AG09309 (cell line): ENCODE measurements at regions not wholly inside any gene's neighbourhood (a gene's known extent, or its start where the extent isn't known, plus 50 kb on each side); places are given as distances from the start of the nearest gene placed in this dataset.

Experiments used
- DNase-seq: peaks from one replicate; pipeline ENCODE4 v3.0.0-alpha.2; 2010; ENCODE audit warnings: low read depth
- H3K4me3 ChIP-seq: 2 replicates; pipeline ENCODE4 v1.5.1; 2011; ENCODE audit warnings: mild to moderate bottlenecking, low read depth, low read length, moderate library complexity; ENCODE audit not compliant: control insufficient read depth
- TF ChIP-seq, protein P1 (sequence below): IDR thresholded peaks from 2 replicates; pipeline ENCODE4 v1.5.1; 2011; ENCODE audit warnings: mild to moderate bottlenecking, low read depth, low read length, inconsistent platforms; ENCODE audit not compliant: insufficient read depth, control insufficient read depth; ENCODE audit errors: missing control alignments

GRCh38 chr11:130779267-130779666 is 137.0 kb downstream of the SNX19 start:
- TF ChIP-seq, protein P1, sequence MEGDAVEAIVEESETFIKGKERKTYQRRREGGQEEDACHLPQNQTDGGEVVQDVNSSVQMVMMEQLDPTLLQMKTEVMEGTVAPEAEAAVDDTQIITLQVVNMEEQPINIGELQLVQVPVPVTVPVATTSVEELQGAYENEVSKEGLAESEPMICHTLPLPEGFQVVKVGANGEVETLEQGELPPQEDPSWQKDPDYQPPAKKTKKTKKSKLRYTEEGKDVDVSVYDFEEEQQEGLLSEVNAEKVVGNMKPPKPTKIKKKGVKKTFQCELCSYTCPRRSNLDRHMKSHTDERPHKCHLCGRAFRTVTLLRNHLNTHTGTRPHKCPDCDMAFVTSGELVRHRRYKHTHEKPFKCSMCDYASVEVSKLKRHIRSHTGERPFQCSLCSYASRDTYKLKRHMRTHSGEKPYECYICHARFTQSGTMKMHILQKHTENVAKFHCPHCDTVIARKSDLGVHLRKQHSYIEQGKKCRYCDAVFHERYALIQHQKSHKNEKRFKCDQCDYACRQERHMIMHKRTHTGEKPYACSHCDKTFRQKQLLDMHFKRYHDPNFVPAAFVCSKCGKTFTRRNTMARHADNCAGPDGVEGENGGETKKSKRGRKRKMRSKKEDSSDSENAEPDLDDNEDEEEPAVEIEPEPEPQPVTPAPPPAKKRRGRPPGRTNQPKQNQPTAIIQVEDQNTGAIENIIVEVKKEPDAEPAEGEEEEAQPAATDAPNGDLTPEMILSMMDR = no peak
- H3K4me3 ChIP-seq = no peak overlapping the region
- DNase-seq = no peak

DNA sequence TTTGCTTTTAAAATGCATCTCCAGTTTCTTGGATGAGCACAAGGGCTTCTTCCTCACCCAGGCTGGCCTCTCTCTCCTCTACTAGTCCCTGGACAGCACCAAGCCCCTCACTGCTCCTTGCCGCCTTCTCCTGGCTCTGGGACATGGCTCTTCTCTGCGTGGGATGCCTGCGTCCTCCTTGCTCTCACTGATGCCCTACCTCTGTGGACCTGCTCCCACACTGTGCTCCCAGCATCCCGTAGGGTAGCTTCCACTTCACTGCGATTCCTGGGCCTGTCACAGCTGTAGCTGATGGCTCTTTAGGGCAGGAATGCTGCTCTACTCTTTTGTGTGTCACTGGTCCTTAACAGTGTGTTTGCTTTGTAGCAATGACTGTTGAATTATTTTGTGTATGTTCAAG is 136.3 kb downstream of the SNX19 start:
- TF ChIP-seq, protein P1 = no peak
- DNase-seq = no peak
- no peak overlapping the region for H3K4me3 ChIP-seq

- no peak for DNase-seq
- no peak overlapping the region for H3K4me3 ChIP-seq
- TF ChIP-seq, protein P1 = no peak
Measured at GRCh38 chr11:130780437-130780836, 135.8 kb downstream of the SNX19 start.

- TF ChIP-seq, protein P1 = no peak
- no peak overlapping the region for H3K4me3 ChIP-seq
- DNase-seq = peak; percentile 28
Measured at GRCh38 chr11:130781931-130782330, 134.3 kb downstream of the SNX19 start.

DNA sequence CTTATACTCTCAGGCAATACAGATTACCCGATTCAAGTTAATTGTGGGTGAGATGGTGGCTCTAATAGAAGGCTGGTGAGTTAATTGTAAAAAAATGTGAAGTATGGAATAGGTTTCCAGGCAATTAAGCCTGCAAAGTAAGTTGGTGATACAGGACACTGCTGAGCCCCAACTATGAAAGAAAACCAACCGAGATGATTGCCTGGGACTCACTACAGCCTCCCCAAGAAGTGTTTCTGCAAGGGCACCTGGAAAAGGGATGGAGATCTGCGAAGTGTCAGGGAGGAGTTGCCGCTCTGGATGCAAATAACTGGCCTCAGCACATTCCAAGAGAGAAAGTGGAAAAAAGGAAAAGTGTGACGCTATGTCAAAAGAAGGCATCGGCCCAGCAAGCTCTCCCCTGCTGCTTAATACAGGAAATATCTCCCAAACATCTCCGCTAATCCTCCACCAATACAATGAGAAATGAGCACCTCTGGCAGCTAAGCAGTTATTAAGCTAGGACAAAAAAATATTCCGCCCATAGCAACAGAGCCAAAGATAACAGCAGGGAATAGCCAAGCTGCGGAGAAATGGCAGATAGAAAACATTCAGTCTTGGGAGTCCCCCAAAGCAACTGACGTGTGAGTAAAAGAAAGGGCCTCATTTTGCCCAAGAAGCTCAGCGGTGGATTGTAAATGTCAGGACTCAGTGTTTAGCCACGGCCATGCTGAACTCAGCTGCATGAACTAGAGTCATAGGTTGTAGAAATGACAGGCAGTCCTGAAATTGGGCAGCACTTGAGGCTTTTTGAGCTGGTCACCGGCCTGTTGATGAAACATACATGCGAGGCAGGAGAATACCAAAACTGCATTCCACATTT is 133.7 kb downstream of the SNX19 start:
- TF ChIP-seq, protein P1 = no peak
- no peak overlapping the region for H3K4me3 ChIP-seq
- no peak for DNase-seq

DNA sequence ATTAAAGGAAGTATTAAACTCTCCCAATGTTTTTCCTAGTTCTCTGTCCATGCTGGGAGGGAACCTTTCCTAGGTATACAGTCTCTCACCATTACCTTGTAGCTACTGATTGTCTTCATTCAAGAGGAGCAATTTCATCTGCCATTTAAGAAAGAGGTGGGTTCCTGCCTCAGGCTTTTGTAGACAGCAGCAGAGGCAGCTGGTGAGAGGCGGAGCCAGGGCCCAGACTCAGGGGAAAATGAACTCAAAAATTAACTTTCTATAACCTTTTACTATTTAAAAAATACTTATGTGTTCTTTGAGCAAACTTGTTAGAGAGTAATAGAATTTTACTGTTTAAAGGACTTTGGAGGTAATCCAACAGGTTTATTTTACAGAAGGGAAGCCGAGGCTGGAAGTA is 133.0 kb downstream of the SNX19 start:
- no peak for DNase-seq
- TF ChIP-seq, protein P1 = no peak
- H3K4me3 ChIP-seq = no peak overlapping the region
